Keratinocyte (primary cell): ENCODE measurements at regions not wholly inside any gene's neighbourhood (a gene's known extent, or its start where the extent isn't known, plus 50 kb on each side); places are given as distances from the start of the nearest gene placed in this dataset.

Experiments used
- CTCF ChIP-seq, 3 experiments: IDR thresholded peaks in 1 of 3; conservative IDR thresholded peaks in 1 of 3; optimal IDR thresholded peaks in 1 of 3; 2 replicates in 2 of 3; 3 replicates in 1 of 3; pipeline versions ENCODE3 to v1.5.1; 2011; ENCODE audit warnings: low read length in 3 of 3, mild to moderate bottlenecking in 3 of 3, moderate library complexity in 2 of 3, control low read depth in 1 of 3, inconsistent platforms in 1 of 3; ENCODE audit not compliant: insufficient read depth in 2 of 3; ENCODE audit errors: extremely low read depth in 1 of 3
- EZH2 ChIP-seq: IDR thresholded peaks from one replicate; pipeline ENCODE4 v1.6.1; 2012; ENCODE audit warnings: inconsistent platforms, mild to moderate bottlenecking, low read length, moderate library complexity

DNA sequence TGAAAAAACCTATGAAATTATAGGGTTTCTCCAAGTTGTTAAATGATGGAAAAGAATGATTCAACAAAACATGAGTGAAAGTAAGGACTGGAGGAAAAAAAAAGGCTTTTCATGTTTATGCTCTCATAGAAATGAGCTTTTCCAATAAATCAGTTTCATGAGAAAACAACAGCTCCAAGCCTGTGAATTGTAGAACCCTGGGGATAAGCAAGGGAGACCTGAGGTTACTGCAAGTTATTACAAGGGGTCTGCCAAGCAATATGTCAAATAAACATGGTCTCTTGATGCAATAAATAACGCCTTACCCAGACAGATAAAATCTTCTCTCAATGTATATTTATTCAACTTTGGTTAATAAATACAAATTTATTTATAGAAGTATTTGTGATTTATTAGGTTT, 577.9 kb upstream of the GCFC2 start:
- TF ChIP-seq CTCF (optimal IDR thresholded peaks at IDR 0.05 in 1 of 3, IDR thresholded peaks at IDR 0.05 in 1 of 3, conservative IDR thresholded peaks at IDR 0.05 in 1 of 3; ENCODE audit: extremely low read depth in 1 of 3, insufficient read depth in 2 of 3, low read length in 3 of 3) = no peak
- no peak for TF ChIP-seq EZH2
